NT2/D1 (cell line): ENCODE measurements at regions not wholly inside any gene's neighbourhood (a gene's known extent, or its start where the extent isn't known, plus 50 kb on each side); places are given as distances from the start of the nearest gene placed in this dataset.

ENCODE experiments used
- YY1 ChIP-seq: IDR thresholded peaks from 2 replicates; pipeline ENCODE4 v1.6.1; 2011; ENCODE audit not compliant: insufficient read length, insufficient read depth
- ZNF274 ChIP-seq: IDR thresholded peaks from 2 replicates; pipeline ENCODE4 v1.6.1; 2011; ENCODE audit warnings: mild to moderate bottlenecking, low read depth, low read length

GRCh38 chr6:6950373-6951145 is 157.2 kb upstream of the RREB1 start:
- no peak for TF ChIP-seq YY1
- no peak for TF ChIP-seq ZNF274
